Stimulated activated CD8-positive, alpha-beta memory T cell treated with anti-CD3 and anti-CD28 coated beads, Interleukin-7, amount 100 ng/mL, for 4 hours (primary cell): ENCODE measurements at regions not wholly inside any gene's neighbourhood (a gene's known extent, or its start where the extent isn't known, plus 50 kb on each side); places are given as distances from the start of the nearest gene placed in this dataset.

Experiments
- DNase-seq, 2 donors: peaks; one replicate each; pipeline ENCODE4 v3.0.0-alpha.2; 2020; ENCODE audit warnings: low read depth in 2 of 2

DNA sequence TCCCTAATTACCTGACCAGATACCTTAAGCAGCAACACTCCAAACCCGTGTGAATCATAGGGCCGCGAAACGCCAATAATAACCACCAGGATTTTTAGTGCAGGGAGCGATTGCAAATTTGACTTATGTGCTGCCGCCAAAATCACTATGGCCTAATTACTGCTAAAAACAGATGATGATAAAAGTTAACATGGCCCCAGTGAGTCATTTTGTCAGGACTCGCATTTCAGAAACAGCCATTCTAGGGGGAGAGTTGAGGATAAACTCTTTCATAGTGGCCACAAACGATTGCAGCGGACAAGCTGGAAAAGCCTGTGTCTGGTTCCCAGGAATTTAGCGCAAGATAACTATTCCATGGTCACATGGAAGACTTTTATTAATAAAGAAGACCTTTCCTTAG is 103.4 kb downstream of the HLX start:
- DNase-seq, result no peak

DNA sequence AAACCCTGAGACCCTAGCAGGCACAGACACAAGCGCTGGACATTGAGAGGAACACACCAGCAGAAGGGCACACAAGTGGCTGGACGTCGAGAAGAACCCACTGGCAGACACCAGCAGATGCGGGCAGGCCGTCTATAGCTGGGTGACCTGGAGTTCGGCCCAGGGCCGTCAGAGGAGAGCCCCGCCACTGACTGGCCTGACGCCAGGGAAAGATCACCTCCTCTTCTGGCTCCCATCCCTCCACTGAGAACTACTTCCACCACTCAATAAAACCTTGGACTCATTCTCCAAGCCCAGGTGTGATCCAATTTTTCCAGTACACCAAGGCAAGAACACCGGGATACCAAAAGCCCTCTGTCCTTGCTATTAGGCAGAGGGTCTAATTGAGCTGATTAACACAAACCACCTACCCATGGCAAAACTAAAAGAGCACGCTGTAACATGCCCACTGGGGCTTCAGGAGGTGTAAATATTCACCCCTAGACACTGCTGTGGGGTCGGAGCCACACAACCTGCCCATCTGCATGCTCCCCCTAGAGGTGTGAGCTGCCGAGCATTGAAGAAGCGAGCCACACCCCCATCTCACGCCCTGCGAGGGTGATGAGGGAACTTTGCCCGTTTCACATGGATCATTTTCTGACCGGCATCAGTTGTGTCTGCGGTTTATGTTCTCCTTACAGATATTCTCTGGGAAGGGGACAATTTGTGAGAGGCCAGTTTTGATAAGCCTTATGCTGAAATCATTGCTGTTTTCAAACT is 104.8 kb downstream of the HLX start:
- DNase-seq, result no peak

DNA sequence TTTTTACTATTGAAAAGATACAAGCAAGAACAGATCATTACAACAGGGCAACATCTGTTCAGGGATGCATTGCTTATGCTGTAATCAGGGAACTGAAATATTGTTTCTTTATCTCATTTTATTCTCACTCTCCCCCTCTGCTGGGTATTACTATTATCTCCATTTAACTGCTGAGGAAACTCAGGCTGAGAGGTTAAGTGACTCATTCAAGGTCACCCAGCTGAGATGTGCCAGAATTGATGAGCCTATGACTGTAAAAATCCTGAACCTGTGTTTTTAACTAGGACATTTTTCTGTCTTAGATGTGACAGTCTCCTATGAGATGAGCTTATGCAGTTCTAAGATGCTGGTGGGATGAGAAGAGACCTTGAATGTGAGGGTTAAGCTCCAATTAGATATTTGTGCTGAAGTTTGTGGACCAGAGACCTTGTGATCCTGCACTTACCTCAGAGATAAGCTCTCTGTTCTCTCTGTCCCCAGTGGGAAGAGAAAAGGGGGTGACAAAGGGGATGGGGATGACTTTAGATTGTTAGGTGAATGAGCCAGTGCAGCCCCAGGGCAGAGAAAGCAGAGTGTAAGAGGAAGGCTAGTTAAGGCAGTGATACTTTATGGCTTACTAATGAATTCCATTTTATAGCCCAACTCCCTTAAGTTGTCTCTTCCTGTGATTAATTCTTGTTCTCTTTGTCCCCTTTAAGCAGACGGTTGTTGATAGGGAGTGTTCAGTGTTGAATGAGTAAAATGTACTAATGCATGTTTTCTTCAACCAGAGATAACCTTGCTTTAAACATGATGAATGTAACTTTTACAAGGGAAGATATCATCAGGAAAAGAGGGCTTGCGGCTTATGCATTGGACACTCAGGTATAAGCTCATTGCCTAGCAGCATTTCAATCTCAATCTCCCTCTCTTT is 111.4 kb downstream of the HLX start:
- DNase-seq, result no peak

DNA sequence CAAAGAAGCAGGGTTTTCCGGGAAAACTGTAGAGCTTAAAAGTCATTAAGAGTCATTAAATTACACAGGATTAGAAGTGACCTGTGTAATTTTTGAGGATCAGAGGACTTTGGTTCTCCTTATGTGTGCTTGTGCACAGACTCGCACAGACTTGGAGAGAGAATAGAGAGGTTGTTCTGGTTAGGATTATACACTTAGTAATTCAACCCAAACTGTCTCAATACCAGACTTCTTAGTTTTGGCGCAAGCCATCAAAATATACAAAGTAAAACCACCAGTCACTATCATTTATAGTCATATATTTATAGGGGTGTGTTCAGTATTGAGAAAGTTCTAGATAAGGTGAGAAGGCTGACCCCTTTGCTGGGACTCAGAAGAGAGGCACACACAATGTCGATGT is 112.3 kb downstream of the HLX start:
- DNase-seq, result no peak

DNA sequence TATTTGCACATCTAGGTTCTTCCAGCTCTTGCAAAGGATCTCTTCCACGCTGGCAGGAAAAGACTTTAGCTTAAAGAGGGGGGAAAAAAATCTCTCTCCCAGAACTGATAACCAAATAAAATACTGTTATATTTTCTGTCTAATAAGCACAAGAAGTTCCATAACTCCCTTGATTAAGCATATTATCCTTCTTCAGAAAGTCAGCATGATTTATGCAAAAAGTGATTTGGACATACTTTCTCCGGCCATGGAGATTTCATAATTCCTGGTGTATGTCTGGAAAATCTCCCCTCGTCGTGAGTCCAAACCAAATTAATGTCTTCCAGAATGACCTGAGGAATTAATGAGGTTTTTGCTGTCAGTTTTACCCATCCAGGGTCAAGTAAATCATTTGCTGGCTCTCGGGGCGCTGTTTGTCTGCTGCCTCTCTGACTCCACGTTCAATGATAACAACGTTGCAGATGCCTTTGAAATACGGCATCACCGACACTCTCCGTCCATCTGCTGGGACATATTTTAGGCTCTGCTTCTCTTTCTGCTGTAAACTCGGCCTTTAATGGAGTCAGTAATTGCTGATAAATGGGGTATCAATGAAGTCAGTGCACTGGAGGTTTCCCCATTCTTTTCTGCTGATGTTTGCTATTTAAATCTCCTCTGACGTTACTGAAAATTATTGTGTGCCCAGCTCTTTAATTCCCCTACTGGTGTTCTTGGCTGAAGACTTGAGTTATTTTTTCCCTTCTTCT is 112.9 kb downstream of the HLX start:
- DNase-seq, result no peak

DNA sequence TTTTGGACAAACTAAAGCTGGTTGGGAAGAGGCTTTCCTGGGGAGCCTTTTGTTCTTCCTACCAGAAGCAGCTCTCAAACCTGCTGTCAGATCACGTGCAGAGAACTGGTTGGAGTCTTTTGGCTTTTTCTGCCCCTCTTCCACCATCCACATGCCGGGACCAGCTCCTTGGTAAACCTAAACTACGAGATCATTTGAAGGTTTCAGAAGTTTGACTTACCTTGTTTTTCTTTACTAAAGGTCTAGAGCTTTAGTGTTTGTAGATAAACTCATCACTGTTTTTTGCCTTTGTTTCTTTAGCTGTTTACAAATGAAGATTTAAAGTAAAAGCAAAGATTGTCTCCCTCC is 113.4 kb downstream of the HLX start:
- no peak for DNase-seq

DNA sequence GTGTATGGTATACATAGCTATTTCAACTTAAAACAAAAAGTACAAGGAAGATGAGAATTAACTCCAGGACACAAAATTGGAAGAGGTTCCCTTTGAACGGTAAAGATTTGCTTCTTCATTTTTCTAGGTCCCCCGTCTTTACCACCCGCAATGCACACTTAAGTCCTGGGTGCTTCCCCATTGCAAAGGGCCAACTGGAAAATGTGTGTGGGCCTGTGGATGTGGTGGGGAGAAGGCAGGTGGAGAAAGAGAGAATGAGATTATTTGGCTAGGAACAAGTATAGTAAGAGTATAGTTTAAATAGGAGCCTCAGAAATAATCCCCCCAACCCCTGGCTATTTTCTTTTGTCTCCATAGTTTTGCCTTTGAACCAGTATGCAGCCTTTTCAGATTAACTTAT is 115.4 kb downstream of the HLX start:
- no peak for DNase-seq

DNA sequence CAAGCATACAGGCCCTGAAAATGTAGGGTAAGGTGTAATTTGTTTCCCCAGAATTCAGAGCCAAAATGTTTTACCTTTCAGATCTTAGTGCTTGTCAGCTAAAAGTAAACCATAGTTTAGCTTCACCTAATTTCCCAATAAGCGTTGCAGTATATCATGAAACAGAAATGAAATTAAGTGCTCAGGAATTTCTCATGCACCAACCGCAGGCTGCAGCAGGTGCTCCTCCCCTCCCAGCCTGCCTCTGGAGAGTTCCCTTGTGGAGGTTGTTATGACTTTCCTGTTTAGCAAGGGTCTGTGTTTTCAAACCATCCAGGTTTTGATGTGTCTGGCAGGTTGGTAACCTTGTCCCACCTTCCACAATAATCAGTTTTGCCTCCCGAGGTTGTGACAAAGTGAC is 118.5 kb downstream of the HLX start:
- no peak for DNase-seq

DNA sequence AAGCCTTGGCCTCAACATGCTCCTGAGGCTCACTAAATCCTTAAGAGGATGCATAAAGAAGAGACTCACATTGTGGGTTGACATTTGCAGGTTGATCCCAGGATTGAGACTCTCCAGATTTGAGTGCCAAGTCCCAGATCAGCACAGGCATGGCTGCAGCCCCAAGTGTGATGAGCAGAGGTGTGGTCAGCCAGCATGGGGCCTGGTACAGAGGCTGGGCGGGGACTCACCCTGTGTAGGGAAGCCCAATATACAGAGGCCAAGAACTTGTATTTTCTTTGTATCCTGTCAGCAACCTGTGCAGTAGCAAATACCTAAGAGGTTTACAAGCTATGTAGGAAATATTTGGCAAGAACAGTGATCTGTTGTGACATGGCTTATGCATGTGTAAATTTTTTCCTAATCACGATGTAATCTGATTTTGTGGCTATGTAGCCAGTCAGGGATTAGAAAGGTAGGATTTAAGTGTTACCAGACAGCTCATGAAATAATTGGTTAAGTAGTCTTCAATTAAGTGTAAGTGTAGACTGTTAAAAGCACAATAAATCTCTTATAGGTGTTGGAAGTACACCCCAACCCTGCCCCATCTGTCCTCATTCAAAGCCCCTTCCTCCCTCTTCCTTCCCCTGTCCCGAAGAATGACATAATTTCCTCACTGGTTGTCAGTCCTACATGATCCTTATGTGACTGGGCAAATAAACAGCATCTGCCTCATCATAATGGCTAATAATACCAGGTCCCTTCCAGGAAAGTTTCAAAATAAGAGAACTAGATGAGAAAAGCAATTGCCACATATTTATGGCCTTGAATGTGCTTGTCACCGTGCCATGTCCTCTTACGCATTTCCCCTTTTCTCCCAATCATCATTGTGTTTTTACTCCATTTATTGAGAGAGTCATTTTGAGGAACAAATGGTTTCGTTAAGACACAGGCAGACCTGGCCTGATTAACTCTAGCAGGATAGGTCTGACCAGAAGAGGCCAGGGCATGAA is 120.9 kb downstream of the HLX start:
- no peak for DNase-seq

DNA sequence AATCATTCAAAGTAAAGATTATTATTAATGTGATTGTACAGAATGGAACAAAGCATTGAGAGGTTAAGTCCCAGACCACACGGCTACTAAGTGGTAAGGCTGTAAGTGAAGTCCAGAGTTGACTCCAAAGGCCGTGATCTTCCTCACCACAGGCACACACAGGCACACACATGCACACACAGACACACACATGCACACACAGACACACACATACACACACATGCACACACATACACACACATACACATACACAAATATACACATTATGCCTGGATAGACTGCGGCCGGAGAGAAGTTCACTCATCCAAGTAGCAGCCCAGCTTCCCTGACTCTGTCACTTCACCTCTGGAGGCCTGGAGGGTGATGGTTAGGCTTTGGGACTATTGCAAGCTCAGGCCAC is 121.9 kb downstream of the HLX start:
- no peak for DNase-seq

DNA sequence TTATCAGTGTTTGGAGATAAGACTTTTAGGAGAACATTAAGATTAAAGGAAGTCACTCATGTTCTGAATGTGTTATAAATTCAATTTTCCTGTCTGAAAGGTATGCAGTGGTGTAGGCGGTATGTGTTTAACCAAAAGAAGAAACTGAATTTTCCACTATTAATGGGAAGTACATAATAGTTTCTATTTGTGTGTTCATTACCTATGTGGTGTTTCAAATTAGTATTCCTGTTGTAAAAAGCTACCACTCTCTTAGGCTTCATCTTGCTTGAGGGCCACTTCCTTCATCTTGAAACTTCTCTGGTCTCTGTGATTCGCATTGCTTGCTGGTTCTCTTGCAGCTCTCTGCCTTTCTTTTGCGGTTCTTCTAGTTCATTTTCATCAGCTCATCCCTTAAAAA is 123.4 kb downstream of the HLX start:
- DNase-seq, result no peak

DNA sequence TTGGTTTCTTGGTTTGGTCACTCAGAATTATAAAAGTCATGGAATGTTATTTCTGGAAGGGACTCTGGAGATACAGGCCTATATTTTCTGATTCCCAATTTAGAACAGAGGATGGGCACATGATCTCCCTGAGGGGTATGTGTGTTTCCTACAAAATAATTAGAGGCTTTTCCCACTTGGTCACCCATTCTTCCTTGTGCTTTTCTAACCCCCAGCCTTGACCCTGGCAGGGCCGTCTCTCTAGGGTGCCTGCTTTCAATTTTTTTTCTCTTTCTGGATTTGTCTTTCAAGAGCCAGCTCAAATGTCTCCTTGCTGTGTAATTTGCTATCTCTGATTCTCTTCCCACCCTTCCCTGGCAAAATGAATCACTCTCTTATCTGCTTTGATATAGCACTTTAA is 131.9 kb downstream of the HLX start:
- DNase-seq, result no peak

DNA sequence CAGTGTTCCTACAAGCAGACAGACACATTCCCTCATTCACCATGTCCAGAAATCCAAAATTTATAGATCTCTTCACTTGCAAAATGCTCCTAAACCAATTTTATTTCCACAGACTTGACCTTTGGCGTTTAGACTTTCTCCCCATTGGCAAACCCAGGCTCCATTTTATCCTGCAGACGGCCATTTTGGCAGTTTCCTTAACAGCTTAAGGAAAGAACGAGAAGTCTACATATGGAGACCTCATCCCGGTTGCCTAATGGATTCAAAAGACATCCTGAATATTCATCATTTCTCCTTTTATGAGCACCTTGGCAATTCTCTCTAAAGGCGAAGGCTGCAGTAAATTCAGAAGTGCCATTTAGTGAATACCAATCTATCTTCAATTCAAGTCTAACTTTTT is 132.9 kb downstream of the HLX start:
- DNase-seq, result no peak

DNA sequence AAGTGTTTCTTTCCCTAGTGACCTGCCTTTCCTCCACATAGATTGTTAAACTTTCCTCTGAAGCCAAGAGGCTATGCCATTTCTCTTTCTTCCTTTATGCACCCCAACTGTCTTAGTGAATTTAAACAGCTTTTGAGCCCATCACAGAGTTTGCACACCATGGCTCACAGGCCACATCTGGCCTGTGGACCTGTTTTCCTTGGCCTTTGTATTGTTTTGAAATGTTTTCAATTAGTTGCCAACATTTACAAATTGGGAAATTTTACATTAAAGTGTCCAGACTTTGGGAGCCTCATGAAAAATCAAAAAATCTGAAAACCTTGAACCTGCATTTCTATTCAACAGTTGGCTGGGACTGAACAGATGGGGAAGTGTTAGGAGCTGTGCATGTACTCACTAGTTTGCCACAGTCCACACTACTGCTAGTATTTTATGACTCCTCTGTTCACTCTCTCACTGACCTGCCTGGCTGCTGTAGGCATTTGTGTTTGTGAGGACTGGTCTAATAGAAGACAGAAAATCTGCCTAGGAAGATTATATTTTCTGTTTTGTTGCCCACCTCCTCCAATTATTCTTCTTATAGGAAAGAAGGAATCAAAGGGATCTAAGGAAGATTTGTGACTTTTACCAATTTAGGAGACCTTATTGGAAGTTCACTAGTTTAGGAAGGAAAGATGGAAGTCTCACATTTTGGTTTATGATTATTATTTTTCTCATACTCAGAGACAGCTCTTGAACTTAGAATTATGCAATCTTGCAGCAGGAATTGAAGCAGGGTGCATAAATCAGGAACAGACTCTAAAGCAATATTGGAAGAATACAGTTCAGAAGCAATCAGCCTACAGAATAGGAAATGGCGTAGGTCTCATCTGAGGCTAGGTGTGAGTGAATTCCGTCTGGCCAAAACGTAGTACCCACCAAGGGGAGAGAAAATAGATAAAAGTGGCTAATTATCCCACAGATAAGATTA is 134.7 kb downstream of the HLX start:
- no peak for DNase-seq

DNA sequence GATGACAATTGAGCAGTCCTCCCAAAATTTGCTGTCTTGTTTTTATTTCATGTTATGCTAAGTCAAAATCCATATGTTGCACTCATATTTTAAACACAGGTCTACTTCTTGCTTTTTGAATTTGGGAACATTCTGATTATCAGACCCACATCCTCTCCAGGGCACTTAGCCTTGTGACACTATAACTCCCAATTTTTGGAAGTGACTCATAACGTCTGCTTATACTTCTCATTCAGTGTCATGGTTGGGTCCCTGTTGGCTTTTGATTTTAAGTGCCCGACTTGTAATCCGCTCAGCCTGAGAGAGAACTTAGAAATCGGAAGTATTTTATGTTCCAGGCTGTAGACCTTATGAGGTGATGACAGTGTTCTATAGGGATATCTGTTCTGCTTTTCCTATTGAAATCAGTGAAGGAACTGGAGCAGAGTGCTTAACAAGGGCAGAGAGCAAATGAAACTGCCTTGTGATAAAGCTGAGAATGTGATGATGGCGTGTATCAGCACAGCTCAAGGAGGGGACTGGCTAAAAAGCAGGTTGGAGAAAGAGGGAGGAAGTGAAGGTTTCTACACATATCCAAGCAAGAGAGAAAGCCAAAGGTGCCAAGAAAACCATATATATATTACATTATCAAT is 136.0 kb downstream of the HLX start:
- DNase-seq, result no peak

DNA sequence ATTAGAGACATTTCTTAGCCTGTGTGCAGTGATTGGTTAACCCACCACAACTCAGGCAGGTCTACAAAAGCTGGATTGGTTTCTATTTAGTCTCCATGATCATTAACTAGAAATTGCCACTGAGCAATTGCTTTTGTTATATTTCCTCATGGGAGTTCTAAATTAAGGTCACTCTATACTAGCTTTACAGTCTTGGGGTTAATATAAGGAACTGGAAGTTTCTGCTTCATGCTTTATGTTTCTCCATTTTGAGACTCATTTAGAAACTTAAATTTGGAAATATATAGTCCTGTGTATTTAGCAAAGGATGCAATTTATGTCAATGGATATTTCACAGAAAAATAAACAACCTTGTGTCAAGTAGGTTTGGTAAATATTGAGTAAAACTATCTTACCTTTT is 137.5 kb downstream of the HLX start:
- no peak for DNase-seq

DNA sequence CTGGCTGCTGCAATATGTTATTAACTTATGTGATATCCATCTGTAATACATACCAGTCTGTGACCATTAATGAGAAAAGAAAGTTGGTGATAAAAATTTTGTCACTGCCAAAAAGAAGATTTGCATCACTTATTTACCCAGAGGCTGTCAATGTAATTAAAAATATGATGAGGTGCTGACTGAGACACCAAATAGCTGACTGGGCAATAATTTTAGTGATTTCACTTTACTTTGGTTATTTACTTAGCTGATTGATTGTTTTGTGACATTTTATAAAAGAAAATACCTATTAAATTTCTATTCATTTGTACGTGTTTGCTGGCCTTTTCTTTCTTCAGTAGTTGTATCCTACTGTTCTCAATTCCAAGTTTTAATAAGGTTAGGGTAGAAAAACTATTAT is 139.2 kb downstream of the HLX start:
- DNase-seq, result no peak

DNA sequence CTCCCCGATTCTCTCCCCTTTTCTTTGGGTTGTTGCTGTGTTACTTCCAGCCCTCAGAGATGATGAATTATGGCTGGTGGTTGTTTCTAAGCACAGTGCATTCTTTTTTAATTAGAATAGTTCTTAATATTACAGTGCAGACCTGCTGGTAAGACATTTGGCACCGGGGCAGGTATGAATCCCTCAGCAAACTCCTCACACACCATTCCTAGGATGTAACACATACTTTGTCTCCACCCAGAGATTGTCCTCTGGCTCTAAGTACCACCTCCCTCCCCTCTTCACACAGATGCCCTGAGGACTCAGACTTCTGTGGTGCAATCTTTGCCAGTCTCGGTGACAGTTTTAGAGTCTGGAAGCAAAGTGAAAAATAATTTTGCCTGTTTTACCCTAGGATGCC is 143.1 kb downstream of the HLX start:
- DNase-seq, result no peak

DNA sequence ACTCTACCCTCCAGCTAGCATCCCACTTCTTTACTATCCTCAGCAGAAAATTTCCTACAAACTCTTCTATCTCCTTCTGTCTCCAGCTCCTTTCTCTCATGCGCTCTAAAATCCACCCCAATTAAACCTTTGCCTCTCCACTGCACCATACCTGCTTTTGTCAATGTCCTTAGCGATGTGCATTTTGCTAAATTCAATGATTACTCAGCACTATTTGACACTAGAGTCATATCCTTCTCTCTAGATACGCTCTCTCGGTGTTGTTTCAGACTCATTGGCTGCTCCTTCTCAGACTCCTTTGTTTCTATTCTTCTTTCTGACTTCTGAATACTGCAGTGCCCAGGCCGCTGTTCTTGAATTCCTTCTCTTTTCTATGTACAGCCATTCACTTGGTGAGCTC is 144.2 kb downstream of the HLX start:
- DNase-seq, result no peak

DNA sequence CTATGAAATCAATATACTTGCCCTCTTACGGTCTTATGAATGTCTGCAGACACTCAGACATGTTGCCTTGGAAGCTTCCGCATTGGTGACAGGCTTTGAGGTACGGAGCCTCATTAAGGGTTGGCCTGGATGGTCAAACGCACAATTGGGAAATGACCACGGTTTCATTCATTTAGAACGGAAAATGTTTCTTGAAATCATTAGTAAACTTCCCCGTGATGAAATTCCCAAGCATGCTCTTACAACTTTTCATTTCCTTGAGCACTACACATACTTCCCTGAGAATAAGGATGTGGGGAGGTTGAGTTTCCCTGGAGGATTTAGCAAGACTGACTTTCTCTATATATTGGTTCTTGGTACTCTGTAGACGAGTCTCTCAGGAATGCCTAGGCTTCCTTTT is 146.3 kb downstream of the HLX start:
- DNase-seq, result no peak
